BLaER1 (cell line): ENCODE measurements at regions not wholly inside any gene's neighbourhood (a gene's known extent, or its start where the extent isn't known, plus 50 kb on each side); places are given as distances from the start of the nearest gene placed in this dataset.

Experiments used
- H3K27ac ChIP-seq: shearing (Covaris generic); formaldehyde crosslinking; 2 replicates; pipeline ENCODE4 v1.8.1; 2022
- H3K27me3 ChIP-seq: shearing (Covaris generic); formaldehyde crosslinking; 2 replicates; pipeline ENCODE4 v1.8.1; 2022
- H3K36me3 ChIP-seq: shearing (Covaris generic); formaldehyde crosslinking; 2 replicates; pipeline ENCODE4 v1.8.1; 2022
- H3K4me1 ChIP-seq: shearing (Covaris generic); formaldehyde crosslinking; 2 replicates; pipeline ENCODE4 v1.8.1; 2022
- H3K4me2 ChIP-seq: shearing (Covaris generic); formaldehyde crosslinking; 2 replicates; pipeline ENCODE4 v1.8.1; 2022
- H3K4me3 ChIP-seq: shearing (Covaris generic); formaldehyde crosslinking; 2 replicates; pipeline ENCODE4 v1.8.1; 2022
- H3K9ac ChIP-seq: shearing (Covaris generic); formaldehyde crosslinking; 2 replicates; pipeline ENCODE4 v1.8.1; 2022
- H3K9me3 ChIP-seq: shearing (Covaris generic); formaldehyde crosslinking; 2 replicates; pipeline ENCODE4 v1.8.1; 2022
- H4K20me1 ChIP-seq: shearing (Covaris generic); formaldehyde crosslinking; 2 replicates; pipeline ENCODE4 v1.8.1; 2022
- Cebpa-rat ChIP-seq: shearing (Covaris generic); IDR thresholded peaks from 2 replicates; pipeline ENCODE4 v1.8.1; 2022

- Histone ChIP-seq H3K36me3 (no peaks in the 10 kb centered on the region), H3K27ac (no peak overlapping the region), H3K4me3 (no peak overlapping the region), H3K9me3 (no peaks in the 10 kb centered on the region), H3K4me2 (no peak overlapping the region), H4K20me1 (no peaks in the 10 kb centered on the region), H3K27me3 (no peaks in the 10 kb centered on the region), H3K4me1 (no peaks in the 10 kb centered on the region), H3K9ac (no peak overlapping the region)
- no peak for TF ChIP-seq Cebpa-rat
Measured at GRCh38 chr9:13484186-13484585, 204.7 kb upstream of the MPDZ start.

GRCh38 chr9:13481274-13481673 lies 201.8 kb upstream of the MPDZ start:
- no peak overlapping the region for H3K9ac ChIP-seq
- no peak overlapping the region for H3K4me2 ChIP-seq
- H3K36me3 ChIP-seq: no peaks in the 10 kb centered on the region
- no peaks in the 10 kb centered on the region for H3K4me1 ChIP-seq
- TF ChIP-seq Cebpa-rat: no peak
- no peaks in the 10 kb centered on the region for H4K20me1 ChIP-seq
- H3K4me3 ChIP-seq: no peak overlapping the region
- peaks cover 14% of the 10 kb centered on the region for H3K9me3 ChIP-seq
- no peak overlapping the region for H3K27ac ChIP-seq
- H3K27me3 ChIP-seq: no peaks in the 10 kb centered on the region

GRCh38 chr9:13480693-13481092 lies 201.2 kb upstream of the MPDZ start:
- Histone ChIP-seq H3K9me3 (peaks cover 18% of the 10 kb centered on the region), H3K4me2 (no peak overlapping the region), H3K27ac (no peak overlapping the region), H3K4me1 (no peaks in the 10 kb centered on the region), H3K9ac (no peak overlapping the region), H3K36me3 (no peaks in the 10 kb centered on the region), H4K20me1 (no peaks in the 10 kb centered on the region), H3K4me3 (no peak overlapping the region), H3K27me3 (no peaks in the 10 kb centered on the region)
- no peak for TF ChIP-seq Cebpa-rat

DNA sequence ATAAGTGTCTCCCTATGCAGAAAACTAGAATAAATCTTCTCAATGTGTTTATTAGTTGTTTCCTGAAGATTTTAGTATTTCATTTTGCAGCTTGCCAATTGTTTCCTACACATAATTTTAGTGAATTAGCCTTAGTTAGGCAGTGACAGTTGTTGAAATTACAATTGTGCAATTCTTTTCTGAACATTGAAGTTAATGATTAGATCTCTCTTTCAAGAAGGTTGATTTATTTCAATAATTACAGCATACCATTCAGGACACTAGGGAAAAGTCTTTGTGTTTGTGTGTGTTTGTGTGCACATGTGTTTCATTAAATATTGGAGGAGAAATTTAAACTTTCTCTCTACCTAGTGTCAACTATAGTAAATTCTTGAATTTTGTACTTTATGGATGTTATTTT lies 199.6 kb upstream of the MPDZ start:
- no peak overlapping the region for H3K4me2 ChIP-seq
- H3K36me3 ChIP-seq: no peaks in the 10 kb centered on the region
- H3K27me3 ChIP-seq: no peaks in the 10 kb centered on the region
- H3K4me1 ChIP-seq: no peaks in the 10 kb centered on the region
- H4K20me1 ChIP-seq: no peaks in the 10 kb centered on the region
- H3K9ac ChIP-seq: no peak overlapping the region
- H3K9me3 ChIP-seq: peaks cover 29% of the 10 kb centered on the region
- H3K4me3 ChIP-seq: no peak overlapping the region
- no peak overlapping the region for H3K27ac ChIP-seq
- no peak for TF ChIP-seq Cebpa-rat

- peaks cover 29% of the 10 kb centered on the region for H3K9me3 ChIP-seq
- no peak overlapping the region for H3K4me3 ChIP-seq
- H4K20me1 ChIP-seq: no peaks in the 10 kb centered on the region
- no peak overlapping the region for H3K27ac ChIP-seq
- no peaks in the 10 kb centered on the region for H3K27me3 ChIP-seq
- H3K4me1 ChIP-seq: no peaks in the 10 kb centered on the region
- H3K4me2 ChIP-seq: no peak overlapping the region
- no peak overlapping the region for H3K9ac ChIP-seq
- no peak for TF ChIP-seq Cebpa-rat
- H3K36me3 ChIP-seq: no peaks in the 10 kb centered on the region
Measured at GRCh38 chr9:13478639-13479038, 199.1 kb upstream of the MPDZ start.

- no peak overlapping the region for H3K4me2 ChIP-seq
- TF ChIP-seq Cebpa-rat: no peak
- H3K9me3 ChIP-seq: peaks cover 29% of the 10 kb centered on the region
- no peaks in the 10 kb centered on the region for H3K36me3 ChIP-seq
- no peak overlapping the region for H3K9ac ChIP-seq
- no peaks in the 10 kb centered on the region for H3K4me1 ChIP-seq
- no peaks in the 10 kb centered on the region for H4K20me1 ChIP-seq
- H3K27me3 ChIP-seq: no peaks in the 10 kb centered on the region
- no peak overlapping the region for H3K4me3 ChIP-seq
- no peak overlapping the region for H3K27ac ChIP-seq
Measured at GRCh38 chr9:13478160-13478559, 198.7 kb upstream of the MPDZ start.

DNA sequence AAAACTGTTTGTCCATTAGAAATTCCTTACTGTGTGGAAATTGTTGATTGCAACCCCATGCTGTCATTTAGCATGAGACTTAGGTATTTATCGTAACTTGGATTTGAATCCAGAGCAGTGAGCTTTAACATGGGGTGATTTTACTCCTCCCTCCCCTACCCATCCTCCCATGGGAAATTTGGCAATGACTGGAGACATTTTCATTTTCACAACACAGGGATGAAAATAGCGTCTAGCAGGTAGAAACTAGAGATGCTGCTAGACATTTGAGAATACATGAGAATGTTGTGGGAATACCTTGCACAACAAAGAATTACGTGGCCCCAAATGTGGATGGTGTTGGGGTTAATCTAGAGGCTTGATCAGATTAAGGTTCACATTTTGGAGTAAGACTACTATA lies 191.3 kb upstream of the MPDZ start:
- H3K4me1 ChIP-seq: no peaks in the 10 kb centered on the region
- no peak for TF ChIP-seq Cebpa-rat
- no peaks in the 10 kb centered on the region for H4K20me1 ChIP-seq

DNA sequence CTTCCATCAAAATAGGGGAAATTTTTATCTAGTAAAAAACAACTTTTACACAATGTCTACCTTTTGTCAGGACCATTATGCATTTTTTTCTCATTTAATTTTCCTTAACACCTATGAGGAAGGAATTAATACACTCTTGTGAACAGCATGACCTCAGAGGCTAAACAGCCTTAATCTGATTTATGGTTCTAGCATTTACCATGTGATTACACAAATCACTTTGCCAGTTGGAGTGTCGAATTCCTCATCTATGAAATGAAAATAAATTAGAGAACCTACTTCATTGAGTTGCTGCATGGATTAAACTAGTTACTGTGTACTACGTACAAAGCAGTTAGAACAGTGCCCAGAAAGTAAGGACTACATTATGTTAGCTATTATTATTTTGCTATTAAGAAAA lies 187.7 kb upstream of the MPDZ start:
- Histone ChIP-seq H3K4me1 (no peaks in the 10 kb centered on the region), H3K9me3 (no peaks in the 10 kb centered on the region), H3K4me3 (no peak overlapping the region), H3K27ac (no peak overlapping the region), H3K9ac (no peak overlapping the region), H3K36me3 (no peaks in the 10 kb centered on the region), H4K20me1 (no peaks in the 10 kb centered on the region), H3K4me2 (no peak overlapping the region), H3K27me3 (no peaks in the 10 kb centered on the region)
- TF ChIP-seq Cebpa-rat: no peak

More for the DNA sequence above, 191.3 kb upstream of the MPDZ start:
- no peak overlapping the region for H3K4me2 ChIP-seq
- no peak overlapping the region for H3K27ac ChIP-seq
- H3K4me3 ChIP-seq: no peak overlapping the region
- H3K36me3 ChIP-seq: no peaks in the 10 kb centered on the region
- no peak overlapping the region for H3K9ac ChIP-seq
- H3K27me3 ChIP-seq: no peaks in the 10 kb centered on the region
- peaks cover 11% of the 10 kb centered on the region for H3K9me3 ChIP-seq

GRCh38 chr9:13461414-13461991 lies 182.0 kb upstream of the MPDZ start:
- Histone ChIP-seq H3K4me3 (no peak overlapping the region), H3K36me3 (no peaks in the 10 kb centered on the region), H3K9me3 (no peaks in the 10 kb centered on the region), H3K4me2 (no peak overlapping the region), H3K9ac (no peak overlapping the region), H3K27me3 (no peaks in the 10 kb centered on the region), H4K20me1 (no peaks in the 10 kb centered on the region), H3K27ac (no peak overlapping the region), H3K4me1 (no peaks in the 10 kb centered on the region)
- no peak for TF ChIP-seq Cebpa-rat

- Histone ChIP-seq H3K27me3 (no peaks in the 10 kb centered on the region), H3K9me3 (no peaks in the 10 kb centered on the region), H3K36me3 (no peaks in the 10 kb centered on the region), H3K27ac (no peak overlapping the region), H4K20me1 (no peaks in the 10 kb centered on the region), H3K4me1 (no peaks in the 10 kb centered on the region), H3K4me2 (no peak overlapping the region), H3K9ac (no peak overlapping the region), H3K4me3 (no peak overlapping the region)
- no peak for TF ChIP-seq Cebpa-rat
Measured at GRCh38 chr9:13459071-13459470, 179.6 kb upstream of the MPDZ start.

- Histone ChIP-seq H3K27me3 (no peaks in the 10 kb centered on the region), H3K4me2 (no peak overlapping the region), H3K27ac (no peak overlapping the region), H3K36me3 (no peaks in the 10 kb centered on the region), H3K9me3 (no peaks in the 10 kb centered on the region), H3K4me3 (no peak overlapping the region), H4K20me1 (no peaks in the 10 kb centered on the region), H3K9ac (no peak overlapping the region), H3K4me1 (no peaks in the 10 kb centered on the region)
- no peak for TF ChIP-seq Cebpa-rat
Measured at GRCh38 chr9:13457795-13458194, 178.3 kb upstream of the MPDZ start.
